ENCODE measurements at regions not wholly inside any gene's neighbourhood (a gene's known extent, or its start where the extent isn't known, plus 50 kb on each side); places are given as distances from the start of the nearest gene placed in this dataset.

GRCh38 chrX:106451933-106452332 lies 159.8 kb upstream of the RADX start:
- TF ChIP-seq CTCF (conservative IDR thresholded peaks at IDR 0.05; ENCODE audit: low read depth in 2 of 2) (no peak), POLR2AphosphoS5 (IDR thresholded peaks at IDR 0.05; ENCODE audit: low read depth) (no peak), EZH2phosphoT487 (IDR thresholded peaks at IDR 0.05; ENCODE audit: unreplicated experiment) (no peak), EZH2 (IDR thresholded peaks at IDR 0.05; ENCODE audit: low read depth, unreplicated experiment) (no peak), JUNB (IDR thresholded peaks at IDR 0.05; ENCODE audit: unreplicated experiment) (no peak), STAT1 (IDR thresholded peaks at IDR 0.05; ENCODE audit: unreplicated experiment) (no peak), ZNF114 (CRISPR knock-in tag; IDR thresholded peaks at IDR 0.05) (no peak), REST (IDR thresholded peaks at IDR 0.05; ENCODE audit: unreplicated experiment) (no peak)

All from GM23338 (cell line).